ENCODE measurements at regions not wholly inside any gene's neighbourhood (a gene's known extent, or its start where the extent isn't known, plus 50 kb on each side); places are given as distances from the start of the nearest gene placed in this dataset.

DNA sequence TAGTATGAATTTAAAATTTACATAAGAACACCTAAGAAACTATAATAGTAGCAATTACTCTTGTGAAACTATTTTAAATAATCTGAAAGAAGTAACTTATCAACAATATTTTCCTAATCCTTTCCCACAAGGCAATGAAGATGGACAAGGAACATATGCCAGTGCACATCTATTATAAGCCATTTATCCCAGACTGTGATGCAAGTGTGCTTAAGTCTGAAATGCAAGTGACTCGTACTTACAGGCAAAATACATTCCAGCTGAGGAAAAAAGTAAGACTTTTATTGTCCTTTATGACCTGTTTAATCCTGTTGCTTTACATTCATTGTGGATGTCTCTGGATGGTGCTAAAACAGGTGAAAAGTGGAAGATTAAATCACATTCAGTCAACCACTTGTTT, 709.4 kb downstream of the ZNF385D start:
- intact Hi-C loops (cut with micrococcal nuclease) = no loop called here
- no TSS peak for BruUV-seq (replicated peaks)
- ChIA-PET POLR2A (interaction anchor here (0.7 kb wide), 1 partner anchor 24 kb away, joined by 4 read pairs; no protein-coding TSS in a partner anchor), CTCF (no interaction called here)
- Mint-ChIP-seq H3K27ac (ENCODE audit: low read depth, unreplicated experiment) (no peak overlapping the region), H3K27me3 (ENCODE audit: insufficient read depth, unreplicated experiment) (no peaks in the 10 kb centered on the region), H3K36me3 (ENCODE audit: insufficient read depth, unreplicated experiment) (no peaks in the 10 kb centered on the region), H3K4me1 (ENCODE audit: insufficient read depth, unreplicated experiment) (no peaks in the 10 kb centered on the region), H3K4me3 (ENCODE audit: unreplicated experiment) (no peak overlapping the region), H3K9me3 (ENCODE audit: unreplicated experiment) (no peaks in the 10 kb centered on the region)
- TF ChIP-seq, protein P1, sequence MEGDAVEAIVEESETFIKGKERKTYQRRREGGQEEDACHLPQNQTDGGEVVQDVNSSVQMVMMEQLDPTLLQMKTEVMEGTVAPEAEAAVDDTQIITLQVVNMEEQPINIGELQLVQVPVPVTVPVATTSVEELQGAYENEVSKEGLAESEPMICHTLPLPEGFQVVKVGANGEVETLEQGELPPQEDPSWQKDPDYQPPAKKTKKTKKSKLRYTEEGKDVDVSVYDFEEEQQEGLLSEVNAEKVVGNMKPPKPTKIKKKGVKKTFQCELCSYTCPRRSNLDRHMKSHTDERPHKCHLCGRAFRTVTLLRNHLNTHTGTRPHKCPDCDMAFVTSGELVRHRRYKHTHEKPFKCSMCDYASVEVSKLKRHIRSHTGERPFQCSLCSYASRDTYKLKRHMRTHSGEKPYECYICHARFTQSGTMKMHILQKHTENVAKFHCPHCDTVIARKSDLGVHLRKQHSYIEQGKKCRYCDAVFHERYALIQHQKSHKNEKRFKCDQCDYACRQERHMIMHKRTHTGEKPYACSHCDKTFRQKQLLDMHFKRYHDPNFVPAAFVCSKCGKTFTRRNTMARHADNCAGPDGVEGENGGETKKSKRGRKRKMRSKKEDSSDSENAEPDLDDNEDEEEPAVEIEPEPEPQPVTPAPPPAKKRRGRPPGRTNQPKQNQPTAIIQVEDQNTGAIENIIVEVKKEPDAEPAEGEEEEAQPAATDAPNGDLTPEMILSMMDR (IDR thresholded peaks at IDR 0.05; ENCODE audit: unreplicated experiment) = no peak
- DNase-seq (ENCODE audit: unreplicated experiment) = peak; percentile 40

DNA sequence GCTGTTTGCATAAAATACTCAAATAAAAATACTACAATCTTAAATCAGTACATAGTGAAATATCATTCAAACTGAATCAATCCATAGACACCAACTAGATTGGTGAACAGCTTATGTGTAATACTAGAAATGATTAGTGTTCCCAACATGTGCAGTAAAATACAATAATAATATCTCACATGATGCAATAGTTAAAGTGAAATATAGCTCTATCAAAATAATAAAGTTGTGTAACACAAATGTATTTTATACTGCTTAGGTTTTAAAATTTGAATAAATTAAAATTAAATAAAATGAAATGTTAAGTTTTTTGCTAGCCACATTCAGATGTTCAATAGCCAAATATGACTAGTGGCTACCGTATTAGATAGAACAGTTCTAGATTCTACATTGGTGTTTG, 714.1 kb downstream of the ZNF385D start:
- ChIA-PET CTCF (no interaction called here), POLR2A (no interaction called here)
- Mint-ChIP-seq H3K4me1 (ENCODE audit: insufficient read depth, unreplicated experiment) (no peaks in the 10 kb centered on the region), H3K4me3 (ENCODE audit: unreplicated experiment) (no peak overlapping the region), H3K9me3 (ENCODE audit: unreplicated experiment) (no peaks in the 10 kb centered on the region), H3K27ac (ENCODE audit: low read depth, unreplicated experiment) (no peak overlapping the region), H3K27me3 (ENCODE audit: insufficient read depth, unreplicated experiment) (no peaks in the 10 kb centered on the region), H3K36me3 (ENCODE audit: insufficient read depth, unreplicated experiment) (no peaks in the 10 kb centered on the region)
- no peak for DNase-seq (ENCODE audit: unreplicated experiment)
- intact Hi-C loops (cut with micrococcal nuclease) = no loop called here
- BruUV-seq (replicated peaks) = no TSS peak
- TF ChIP-seq, protein P1 (IDR thresholded peaks at IDR 0.05; ENCODE audit: unreplicated experiment) = no peak

DNA sequence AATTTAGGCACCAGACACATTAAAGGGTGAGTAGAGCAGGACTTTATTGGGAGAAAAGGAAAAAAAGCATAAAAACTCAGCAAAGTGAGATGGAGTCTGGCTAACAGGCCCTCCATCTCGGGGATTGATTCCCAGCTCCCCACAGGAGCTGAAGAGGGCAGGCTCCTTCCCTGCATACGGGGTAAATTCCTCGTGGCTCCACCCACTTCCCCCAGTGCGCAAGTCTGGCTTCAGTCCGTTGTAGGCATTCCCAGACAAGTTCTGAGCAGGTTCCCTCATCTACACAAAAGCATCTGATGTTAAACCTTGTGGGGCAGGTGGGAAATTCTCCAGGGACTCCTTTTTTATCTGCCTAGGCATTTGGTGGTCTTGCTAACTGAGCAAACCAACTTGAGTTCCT, 722.6 kb downstream of the ZNF385D start:
- Mint-ChIP-seq H3K4me1 (ENCODE audit: insufficient read depth, unreplicated experiment) (no peaks in the 10 kb centered on the region), H3K36me3 (ENCODE audit: insufficient read depth, unreplicated experiment) (no peaks in the 10 kb centered on the region), H3K27ac (ENCODE audit: low read depth, unreplicated experiment) (no peak overlapping the region), H3K9me3 (ENCODE audit: unreplicated experiment) (no peaks in the 10 kb centered on the region), H3K4me3 (ENCODE audit: unreplicated experiment) (no peak overlapping the region), H3K27me3 (ENCODE audit: insufficient read depth, unreplicated experiment) (no peaks in the 10 kb centered on the region)
- TF ChIP-seq, protein P1 (IDR thresholded peaks at IDR 0.05; ENCODE audit: unreplicated experiment) = no peak
- BruUV-seq (replicated peaks) = no TSS peak
- ChIA-PET POLR2A (no interaction called here), CTCF (interaction anchor here (1.0 to 1.2 kb wide), 2 partner anchors 11 to 88 kb away, joined by 3 read pairs; no protein-coding TSS in a partner anchor)
- no peak for DNase-seq (ENCODE audit: unreplicated experiment)
- intact Hi-C loops (cut with micrococcal nuclease) = no loop called here

DNA sequence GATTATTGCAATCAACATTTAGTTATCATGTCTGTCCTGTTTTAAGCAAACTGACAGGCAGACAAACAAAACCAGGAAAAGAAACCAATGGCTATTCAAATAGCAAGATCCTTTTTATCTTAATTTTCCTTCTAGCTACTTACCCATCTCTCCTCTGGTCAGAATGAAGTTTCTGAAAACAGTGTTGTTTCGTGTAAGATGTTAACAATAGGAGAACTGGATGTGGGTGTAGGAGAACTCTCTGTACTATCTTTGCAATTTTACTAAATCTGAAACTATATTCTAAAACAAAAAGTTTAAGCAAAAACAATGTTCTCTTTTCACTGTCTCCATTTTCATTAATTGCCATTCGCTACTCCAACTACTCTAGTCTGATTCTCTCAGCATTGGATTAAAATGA, 726.4 kb downstream of the ZNF385D start:
- Mint-ChIP-seq H3K27ac (ENCODE audit: low read depth, unreplicated experiment) (no peak overlapping the region), H3K9me3 (ENCODE audit: unreplicated experiment) (no peaks in the 10 kb centered on the region), H3K27me3 (ENCODE audit: insufficient read depth, unreplicated experiment) (no peaks in the 10 kb centered on the region), H3K4me1 (ENCODE audit: insufficient read depth, unreplicated experiment) (no peaks in the 10 kb centered on the region), H3K4me3 (ENCODE audit: unreplicated experiment) (no peak overlapping the region), H3K36me3 (ENCODE audit: insufficient read depth, unreplicated experiment) (no peaks in the 10 kb centered on the region)
- TF ChIP-seq, protein P1 (IDR thresholded peaks at IDR 0.05; ENCODE audit: unreplicated experiment) = no peak
- no peak for DNase-seq (ENCODE audit: unreplicated experiment)
- no TSS peak for BruUV-seq (replicated peaks)
- POLR2A ChIA-PET = no interaction called here
- intact Hi-C loops (cut with micrococcal nuclease) = no loop called here
- CTCF ChIA-PET = interaction anchor here (0.5 kb wide), 1 partner anchor 144 kb away, joined by 3 read pairs; no protein-coding TSS in a partner anchor
